K562 (cell line): ENCODE measurements at regions not wholly inside any gene's neighbourhood (a gene's known extent, or its start where the extent isn't known, plus 50 kb on each side); places are given as distances from the start of the nearest gene placed in this dataset.

Source experiments
- ATAC-seq: fragments of 200-7000 bp; cut with Tn5 transposase; 3 replicates; pipeline ENCODE4 v1.9.1; 2020; ENCODE audit warnings: moderate library complexity
- BruUV-seq: library from RNA; stranded (reverse); fragments of 400-500 nt; replicated peaks from 2 replicates; lab custom pipeline; 2021; lab: Mats Ljungman, UMichigan
- CTCF ChIA-PET: fragments of 300-600 bp; formaldehyde crosslinking; extraction: SDS; loops from one replicate; lab custom pipeline; 2021; ENCODE audit warnings: low intra/inter-chr PET ratio; lab: Yijun Ruan, JAX
- POLR2A ChIA-PET: fragments of 300-600, 350-650 bp; sonication (Branson Sonifier 250); formaldehyde crosslinking; extraction: SDS; loops from one replicate; lab custom pipeline; 2021; ENCODE audit warnings: antibody characterized with exemption, inconsistent platforms; lab: Yijun Ruan, JAX
- DNase-seq, 4 experiments: peaks; one replicate each; pipeline versions ENCODE4 v3.0.0 to v3.0.0-alpha.2; 2011 to 2018; ENCODE audit warnings: low spot score in 3 of 4, mixed read lengths in 3 of 4; ENCODE audit errors: extremely low read depth in 1 of 4
- FAIRE-seq: peaks from 2 replicates; lab custom pipeline; 2011; peaks lifted over from hg19 to GRCh38; lab: Jason Lieb, UNC
- H2AFZ ChIP-seq: 2 replicates; pipeline ENCODE4 v1.6.0; 2011; ENCODE audit warnings: low read depth, low read length, control low read depth, inconsistent platforms
- H3K27ac ChIP-seq: fragments of 200-600 bp; 3 replicates; pipeline ENCODE4 v1.8.0; 2011; ENCODE audit warnings: low read depth, mild to moderate bottlenecking, control low read depth, inconsistent platforms, low read length, moderate library complexity, mixed read lengths; ENCODE audit errors: extremely low read depth
- H3K27me3 ChIP-seq, 2 experiments: fragments of 300-600 bp in 1 of 2; 2 replicates in 1 of 2; 3 replicates in 1 of 2; pipeline versions ENCODE4 v1.6.0 to v1.8.0; 2011; ENCODE audit warnings: inconsistent platforms in 2 of 2, low read length in 2 of 2, mild to moderate bottlenecking in 1 of 2, mixed read lengths in 1 of 2, moderate library complexity in 1 of 2; ENCODE audit not compliant: control insufficient read depth in 2 of 2, insufficient read depth in 2 of 2
- H3K36me3 ChIP-seq: fragments of 300-600 bp; 3 replicates; pipeline ENCODE4 v1.8.0; 2011; ENCODE audit warnings: mild to moderate bottlenecking, low read length, inconsistent platforms; ENCODE audit not compliant: control insufficient read depth, insufficient read depth
- H3K4me1 ChIP-seq, 2 experiments: fragments of 200-600 bp in 1 of 2; replicated peaks in 1 of 2; 2 replicates in 1 of 2; 3 replicates in 1 of 2; pipeline versions ENCODE4 v1.5.1 to v1.8.0; 2011; ENCODE audit warnings: inconsistent platforms in 2 of 2, low read length in 2 of 2, mild to moderate bottlenecking in 1 of 2, mixed read lengths in 1 of 2, moderate library complexity in 1 of 2; ENCODE audit not compliant: control insufficient read depth in 2 of 2, insufficient read depth in 2 of 2
- H3K4me2 ChIP-seq: 2 replicates; pipeline ENCODE4 v1.6.1; 2011; ENCODE audit warnings: low read length, control low read depth, inconsistent platforms, mixed read lengths; ENCODE audit not compliant: insufficient read depth
- H3K4me3 ChIP-seq: fragments of 200-600 bp; sonication (generic), shearing (Covaris generic); 2 replicates; pipeline ENCODE4 v1.5.1; 2016; ENCODE audit warnings: control low read depth, inconsistent platforms
- H3K79me2 ChIP-seq: fragments of 200-600 bp; 3 replicates; pipeline ENCODE4 v1.8.0; 2011; ENCODE audit warnings: low read length, inconsistent platforms; ENCODE audit not compliant: control insufficient read depth, insufficient read depth
- H3K9ac ChIP-seq, 2 experiments: 2 replicates each; pipeline versions ENCODE4 v1.6.0 to v1.6.1; 2011; ENCODE audit warnings: low read depth in 2 of 2, low read length in 2 of 2, control low read depth in 1 of 2, inconsistent platforms in 1 of 2, mild to moderate bottlenecking in 1 of 2, mixed read lengths in 1 of 2; ENCODE audit not compliant: insufficient read depth in 1 of 2
- H3K9me1 ChIP-seq: one replicate; pipeline ENCODE4 v1.6.0; 2011; ENCODE audit warnings: inconsistent platforms, mild to moderate bottlenecking, low read length, moderate library complexity; ENCODE audit not compliant: control insufficient read depth, insufficient read depth
- H3K9me3 ChIP-seq: replicated peaks from 2 replicates; pipeline ENCODE4 v1.5.1; 2011; ENCODE audit warnings: low read depth, low read length, inconsistent platforms; ENCODE audit not compliant: control insufficient read depth, insufficient read depth
- H4K20me1 ChIP-seq: replicated peaks from 2 replicates; pipeline ENCODE4 v1.6.1; 2011; ENCODE audit warnings: low read length, inconsistent platforms, mixed read lengths; ENCODE audit not compliant: control insufficient read depth, insufficient read depth
- HOMEZ ChIP-seq: fragments of 250-450 bp; sonication (Bioruptor Pico); IDR thresholded peaks from 2 replicates; pipeline ENCODE4 v1.4.0; 2020; ENCODE audit warnings: mild to moderate bottlenecking, moderate library complexity
- MBD2 ChIP-seq: sonication (generic); IDR thresholded peaks from 2 replicates; pipeline ENCODE4 v1.6.1; 2016; ENCODE audit warnings: low read depth, borderline replicate concordance
- RNF219 ChIP-seq: fragments of 250-450 bp; sonication (Bioruptor Pico); IDR thresholded peaks from 2 replicates; pipeline ENCODE4 v1.5.0; 2022; ENCODE audit warnings: mild to moderate bottlenecking
- ZEB2 ChIP-seq: fragments of 450-650 bp; IDR thresholded peaks from 2 replicates; pipeline ENCODE4 v1.6.1; 2016
- ZNF140 ChIP-seq: fragments of 250-450 bp; sonication (Bioruptor Pico); IDR thresholded peaks from 2 replicates; pipeline ENCODE4 v1.8.0; 2021; ENCODE audit warnings: moderate library complexity, mild to moderate bottlenecking, inconsistent platforms
- WGBS: fragments of 100-300 bp; shearing (Covaris generic); methylation state at CpG from one replicate; pipeline ENCODE4 v1.1.6; 2016; ENCODE audit warnings: low coverage, mixed read lengths; ENCODE audit not compliant: insufficient coverage; ENCODE audit errors: missing lambda C conversion rate; 5-methylcytosine and 5-hydroxymethylcytosine counted together
- in situ Hi-C: fragments of 300-500 bp; cut with MboI; formaldehyde crosslinking; loops from 4 replicates; pipeline ENCODE4 v1.15.0; 2018; ENCODE audit warnings: inconsistent platforms, mixed read lengths
- intact Hi-C: fragments of 100-400 bp; cut with micrococcal nuclease; formaldehyde crosslinking; loops from 2 replicates; pipeline ENCODE4 v1.14.2; 2022

GRCh38 chrX:96446524-96446923 is 238.1 kb upstream of the DIAPH2 start:
- no peak for DNase-seq
- H2AFZ ChIP-seq, result no peak overlapping the region
- TF ChIP-seq MBD2 (no peak), ZNF140 (no peak), HOMEZ (CRISPR knock-in tag) (no peak), ZEB2 (no peak), RNF219 (no peak)
- POLR2A ChIA-PET, result no interaction called here
- no peaks in the 10 kb centered on the region for H3K36me3 ChIP-seq
- no peaks in the 10 kb centered on the region for H3K9me1 ChIP-seq
- no peak overlapping the region for H3K4me3 ChIP-seq
- intact Hi-C loops, result no loop called here
- in situ Hi-C loops, result no loop called here
- no peaks in the 10 kb centered on the region for H3K27me3 ChIP-seq
- H4K20me1 ChIP-seq, result no peaks in the 10 kb centered on the region
- H3K4me1 ChIP-seq, result no peaks in the 10 kb centered on the region
- H3K9ac ChIP-seq, result no peak overlapping the region
- BruUV-seq, result no TSS peak
- H3K79me2 ChIP-seq, result no peaks in the 10 kb centered on the region
- H3K27ac ChIP-seq, result no peak overlapping the region
- 0% methylated on average over 3 of the region's 3 CpGs for WGBS
- no peak for ATAC-seq
- FAIRE-seq, result no peak
- CTCF ChIA-PET, result no interaction called here
- H3K4me2 ChIP-seq, result no peak overlapping the region
- no peaks in the 10 kb centered on the region for H3K9me3 ChIP-seq
